B cell (primary cell): ENCODE measurements at regions not wholly inside any gene's neighbourhood (a gene's known extent, or its start where the extent isn't known, plus 50 kb on each side); places are given as distances from the start of the nearest gene placed in this dataset.

Experiments used
- ATAC-seq: fragments of 200-7000 bp; cut with Tn5 transposase; one replicate; pipeline ENCODE4 v1.10.0; 2021; ENCODE audit warnings: low read depth, mild to moderate bottlenecking, moderate number of reproducible peaks, moderate library complexity
- CTCF ChIA-PET: fragments of 350-600 bp; sonication (Branson Sonifier 250); formaldehyde crosslinking; loops from one replicate; lab custom pipeline; 2021; ENCODE audit warnings: antibody characterized with exemption, inconsistent platforms; lab: Charles Lee
- POLR2A ChIA-PET: fragments of 350-600 bp; sonication (Branson Sonifier 250); formaldehyde crosslinking; loops from one replicate; lab custom pipeline; 2021; ENCODE audit warnings: antibody characterized with exemption; lab: Charles Lee
- DNase-seq: peaks from one replicate; pipeline ENCODE4 v3.0.0; 2013
- H2AFZ ChIP-seq: 2 replicates; pipeline ENCODE4 v1.6.1; 2012; ENCODE audit warnings: mild to moderate bottlenecking, low read depth, low read length; ENCODE audit not compliant: insufficient read depth, poor library complexity, severe bottlenecking
- H3K27ac ChIP-seq, 2 donors: 1 replicate in 1 of 2; 2 replicates in 1 of 2; pipeline ENCODE4 v1.5.1; 2012 to 2013; ENCODE audit warnings: low read length in 2 of 2, mild to moderate bottlenecking in 2 of 2, moderate library complexity in 1 of 2
- H3K27me3 ChIP-seq, 4 experiments: fragments of 200-600 bp in 1 of 4; sonication (generic) in 1 of 4; replicated peaks in 1 of 4; 1 replicate in 2 of 4; 2 replicates in 2 of 4; pipeline versions ENCODE4 v1.6.1 to v1.7.0; 2013 to 2016; ENCODE audit warnings: low read length in 3 of 4, mild to moderate bottlenecking in 2 of 4, mixed read lengths in 1 of 4, moderate library complexity in 1 of 4; ENCODE audit not compliant: insufficient read depth in 4 of 4, control insufficient read depth in 3 of 4; ENCODE audit errors: control extremely low read depth in 1 of 4
- H3K36me3 ChIP-seq, 2 experiments: replicated peaks in 1 of 2; 1 replicate in 1 of 2; 2 replicates in 1 of 2; pipeline versions ENCODE4 v1.6.1 to v1.7.1; 2013; ENCODE audit warnings: low read length in 1 of 2; ENCODE audit not compliant: insufficient read depth in 2 of 2, control insufficient read depth in 1 of 2; ENCODE audit errors: control extremely low read depth in 1 of 2, extremely low read depth in 1 of 2
- H3K4me1 ChIP-seq, 2 donors: fragments of 200-600 bp in 1 of 2; sonication (generic) in 1 of 2; 1 replicate in 1 of 2; 2 replicates in 1 of 2; pipeline versions ENCODE4 v1.5.1 to v1.6.1; 2013 to 2017; ENCODE audit warnings: low read length in 2 of 2; ENCODE audit not compliant: control insufficient read depth in 2 of 2, insufficient read depth in 2 of 2
- H3K4me2 ChIP-seq: replicated peaks from 2 replicates; pipeline ENCODE3; 2012; ENCODE audit warnings: mild to moderate bottlenecking, low read depth, low read length; ENCODE audit not compliant: poor library complexity, severe bottlenecking
- H3K4me3 ChIP-seq, 5 experiments: fragments of 200-600 bp in 1 of 5; sonication (generic) in 1 of 5; 1 replicate in 3 of 5; 2 replicates in 2 of 5; pipeline versions ENCODE4 v1.5.1 to v1.7.0; 2011 to 2016; ENCODE audit warnings: low read length in 4 of 5, mild to moderate bottlenecking in 4 of 5, low read depth in 2 of 5, control low read depth in 1 of 5, moderate library complexity in 1 of 5; ENCODE audit not compliant: insufficient read depth in 1 of 5; ENCODE audit errors: control extremely low read depth in 1 of 5, extremely low read depth in 1 of 5
- H3K79me2 ChIP-seq: fragments of 200-600 bp; sonication (generic); one replicate; pipeline ENCODE4 v1.6.0; 2016; ENCODE audit warnings: low read length; ENCODE audit not compliant: control insufficient read depth, insufficient read depth
- H3K9ac ChIP-seq: fragments of 200-600 bp; sonication (generic); 2 replicates; pipeline ENCODE4 v1.6.1; 2017; ENCODE audit warnings: mild to moderate bottlenecking, low read length, moderate library complexity
- H3K9me3 ChIP-seq, 3 donors: one replicate each; pipeline versions ENCODE4 v1.6.1 to v1.7.1; 2013; ENCODE audit warnings: low read length in 2 of 3; ENCODE audit not compliant: control insufficient read depth in 2 of 3, insufficient read depth in 1 of 3; ENCODE audit errors: control extremely low read depth in 1 of 3
- H4K20me1 ChIP-seq: 2 replicates; pipeline ENCODE4 v1.6.0; 2012; ENCODE audit warnings: mild to moderate bottlenecking, low read length; ENCODE audit not compliant: insufficient read depth, control insufficient read depth, poor library complexity, severe bottlenecking
- H3K27ac Mint-ChIP-seq: one replicate; pipeline ENCODE4 v1.8.0; 2021; ENCODE audit warnings: mixed read lengths
- H3K27me3 Mint-ChIP-seq: one replicate; pipeline ENCODE4 v1.8.0; 2021; ENCODE audit warnings: mixed read lengths
- H3K4me1 Mint-ChIP-seq: one replicate; pipeline ENCODE4 v1.8.0; 2021; ENCODE audit warnings: mixed read lengths
- H3K4me3 Mint-ChIP-seq: one replicate; pipeline ENCODE4 v1.8.0; 2021; ENCODE audit warnings: mixed read lengths
- H3K9me3 Mint-ChIP-seq: one replicate; pipeline ENCODE4 v1.8.0; 2022; ENCODE audit warnings: mixed read lengths; ENCODE audit not compliant: insufficient read depth
- CTCF ChIP-seq: fragments of 200-600 bp; IDR thresholded peaks from one replicate; pipeline ENCODE4 v1.8.0; 2022; ENCODE audit warnings: antibody characterized with exemption, mild to moderate bottlenecking
- EZH2 ChIP-seq: IDR thresholded peaks from 2 replicates; pipeline ENCODE4 v1.6.1; 2012; ENCODE audit warnings: borderline replicate concordance, low read depth, mild to moderate bottlenecking, moderate library complexity, low read length; ENCODE audit not compliant: insufficient read depth, poor library complexity, severe bottlenecking
- WGBS: methylation state at CpG from one replicate; pipeline ENCODE4 v1.1.5; 2013; ENCODE audit warnings: missing lambda C conversion rate; ENCODE audit not compliant: insufficient coverage; 5-methylcytosine and 5-hydroxymethylcytosine counted together
- intact Hi-C: fragments of 100-400 bp; cut with micrococcal nuclease; formaldehyde crosslinking; loops from one replicate; pipeline ENCODE4 v1.10.0; 2022

- Histone ChIP-seq H3K27ac (no peak overlapping the region), H3K9me3 (peaks cover 0 to 4% (median 0%) of the 10 kb centered on the region in 3 donors), H3K9ac (no peak overlapping the region), H4K20me1 (no peaks in the 10 kb centered on the region), H2AFZ (no peak overlapping the region), H3K4me3 (no peak overlapping the region), H3K4me2 (no peak overlapping the region), H3K79me2 (no peaks in the 10 kb centered on the region), H3K27me3 (no peaks in the 10 kb centered on the region), H3K4me1 (no peaks in the 10 kb centered on the region), H3K36me3 (no peaks in the 10 kb centered on the region)
- no peak for ATAC-seq
- no peak for TF ChIP-seq EZH2
- Mint-ChIP-seq H3K4me3 (no peak overlapping the region), H3K27me3 (no peaks in the 10 kb centered on the region), H3K4me1 (no peaks in the 10 kb centered on the region), H3K9me3 (peaks cover 10% of the 10 kb centered on the region), H3K27ac (no peak overlapping the region)
- no peak for DNase-seq
- ChIA-PET CTCF (no interaction called here), POLR2A (no interaction called here)
- intact Hi-C loops: no loop called here
- no CpG with 5 or more reads among the region's 2 CpGs for WGBS
Observed at GRCh38 chr5:30051976-30052375, 1141.5 kb upstream of the CDH6 start.

GRCh38 chr5:30050056-30050815 lies 1143.2 kb upstream of the CDH6 start:
- H3K27me3 Mint-ChIP-seq: no peaks in the 10 kb centered on the region
- no peak overlapping the region for H3K4me2 ChIP-seq
- WGBS: 89% methylated on average over 3 of the region's 8 CpGs
- DNase-seq: no peak
- ATAC-seq: no peak
- TF ChIP-seq EZH2 (no peak), CTCF (no peak)
- CTCF ChIA-PET: no interaction called here
- no peaks in the 10 kb centered on the region for H3K36me3 ChIP-seq
- no peak overlapping the region for H3K27ac Mint-ChIP-seq
- no peak overlapping the region for H3K4me3 ChIP-seq
- no peaks in the 10 kb centered on the region for H3K27me3 ChIP-seq
- H2AFZ ChIP-seq: no peak overlapping the region
- peaks cover 0 to 4% (median 0%) of the 10 kb centered on the region in 3 donors for H3K9me3 ChIP-seq
- peaks cover 6% of the 10 kb centered on the region for H3K9me3 Mint-ChIP-seq
- no peaks in the 10 kb centered on the region for H3K79me2 ChIP-seq
- no peaks in the 10 kb centered on the region for H4K20me1 ChIP-seq
- no peak overlapping the region for H3K27ac ChIP-seq
- H3K4me1 ChIP-seq: no peaks in the 10 kb centered on the region
- H3K9ac ChIP-seq: no peak overlapping the region
- intact Hi-C loops: no loop called here
- POLR2A ChIA-PET: no interaction called here
- H3K4me1 Mint-ChIP-seq: no peaks in the 10 kb centered on the region
- no peak overlapping the region for H3K4me3 Mint-ChIP-seq
